ENCODE measurements at regions not wholly inside any gene's neighbourhood (a gene's known extent, or its start where the extent isn't known, plus 50 kb on each side); places are given as distances from the start of the nearest gene placed in this dataset.

- TF ChIP-seq, protein P1, sequence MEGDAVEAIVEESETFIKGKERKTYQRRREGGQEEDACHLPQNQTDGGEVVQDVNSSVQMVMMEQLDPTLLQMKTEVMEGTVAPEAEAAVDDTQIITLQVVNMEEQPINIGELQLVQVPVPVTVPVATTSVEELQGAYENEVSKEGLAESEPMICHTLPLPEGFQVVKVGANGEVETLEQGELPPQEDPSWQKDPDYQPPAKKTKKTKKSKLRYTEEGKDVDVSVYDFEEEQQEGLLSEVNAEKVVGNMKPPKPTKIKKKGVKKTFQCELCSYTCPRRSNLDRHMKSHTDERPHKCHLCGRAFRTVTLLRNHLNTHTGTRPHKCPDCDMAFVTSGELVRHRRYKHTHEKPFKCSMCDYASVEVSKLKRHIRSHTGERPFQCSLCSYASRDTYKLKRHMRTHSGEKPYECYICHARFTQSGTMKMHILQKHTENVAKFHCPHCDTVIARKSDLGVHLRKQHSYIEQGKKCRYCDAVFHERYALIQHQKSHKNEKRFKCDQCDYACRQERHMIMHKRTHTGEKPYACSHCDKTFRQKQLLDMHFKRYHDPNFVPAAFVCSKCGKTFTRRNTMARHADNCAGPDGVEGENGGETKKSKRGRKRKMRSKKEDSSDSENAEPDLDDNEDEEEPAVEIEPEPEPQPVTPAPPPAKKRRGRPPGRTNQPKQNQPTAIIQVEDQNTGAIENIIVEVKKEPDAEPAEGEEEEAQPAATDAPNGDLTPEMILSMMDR (IDR thresholded peaks at IDR 0.05), result no peak
- no peak for TF ChIP-seq POLR2A (IDR thresholded peaks at IDR 0.05)
Measured at GRCh38 chr14:58815161-58815701, 177.5 kb downstream of the DACT1 start.
